PC-9 (cell line): ENCODE measurements at regions not wholly inside any gene's neighbourhood (a gene's known extent, or its start where the extent isn't known, plus 50 kb on each side); places are given as distances from the start of the nearest gene placed in this dataset.

Source experiments
- BruUV-seq: library from RNA; stranded (reverse); fragments of 400-500 nt; replicated peaks from 2 replicates; lab custom pipeline; 2021; lab: Mats Ljungman, UMichigan
- CTCF ChIA-PET: fragments of 300-600 bp; sonication (Branson Sonifier 250); formaldehyde crosslinking; loops from one replicate; lab custom pipeline; 2022; ENCODE audit warnings: antibody characterized with exemption; lab: Charles Lee
- POLR2A ChIA-PET: fragments of 300-600 bp; sonication (Branson Sonifier 250); formaldehyde crosslinking; loops from one replicate; lab custom pipeline; 2022; ENCODE audit warnings: antibody characterized with exemption; ENCODE audit not compliant: unreplicated experiment; lab: Charles Lee
- DNase-seq, 2 experiments: peaks; one replicate each; pipeline versions ENCODE4 v3.0.0 to v3.0.0-alpha.2; 2015 to 2022; ENCODE audit warnings: mixed read lengths in 1 of 2
- H2AFZ ChIP-seq: fragments of 200-600 bp; sonication (generic); 2 replicates; pipeline ENCODE4 v1.8.1; 2017; ENCODE audit warnings: antibody characterized with exemption
- H3F3A ChIP-seq: fragments of 200-600 bp; sonication (generic); 2 replicates; pipeline ENCODE4 v1.8.1; 2017; ENCODE audit warnings: antibody characterized with exemption, mild to moderate bottlenecking, low read depth; ENCODE audit not compliant: insufficient read depth
- H3K27ac ChIP-seq: fragments of 200-600 bp; sonication (generic); 2 replicates; pipeline ENCODE4 v1.6.1; 2016; ENCODE audit warnings: mixed run types
- H3K27me3 ChIP-seq: fragments of 200-600 bp; sonication (generic); 2 replicates; pipeline ENCODE4 v1.6.1; 2016; ENCODE audit warnings: low read depth, mixed run types; ENCODE audit not compliant: insufficient read depth
- H3K36me3 ChIP-seq: fragments of 200-600 bp; sonication (generic); 2 replicates; pipeline ENCODE4 v1.6.1; 2016; ENCODE audit warnings: low read depth, mixed run types
- H3K4me1 ChIP-seq: fragments of 200-600 bp; sonication (generic); replicated peaks from 2 replicates; pipeline ENCODE4 v1.6.1; 2016; ENCODE audit warnings: mixed run types; ENCODE audit not compliant: insufficient read depth
- H3K4me2 ChIP-seq: fragments of 200-600 bp; sonication (generic); 2 replicates; pipeline ENCODE4 v1.6.1; 2017; ENCODE audit warnings: mixed run types
- H3K4me3 ChIP-seq: fragments of 200-600 bp; sonication (generic); 2 replicates; pipeline ENCODE4 v1.6.1; 2016; ENCODE audit warnings: mixed run types
- H3K79me2 ChIP-seq: fragments of 200-600 bp; sonication (generic); 2 replicates; pipeline ENCODE4 v1.6.1; 2017; ENCODE audit warnings: low read depth, mixed run types
- H3K9me2 ChIP-seq: fragments of 200-600 bp; sonication (generic); 2 replicates; pipeline ENCODE4 v1.8.1; 2017; ENCODE audit warnings: mild to moderate bottlenecking; ENCODE audit not compliant: insufficient read depth
- H3K9me3 ChIP-seq: fragments of 200-600 bp; sonication (generic); 2 replicates; pipeline ENCODE4 v1.8.1; 2016; ENCODE audit warnings: low read depth; ENCODE audit not compliant: insufficient read depth
- H4K20me1 ChIP-seq: fragments of 200-600 bp; sonication (generic); 2 replicates; pipeline ENCODE4 v1.8.1; 2017; ENCODE audit not compliant: insufficient read depth
- EZH2 ChIP-seq: fragments of 200-600 bp; sonication (generic); IDR thresholded peaks from 2 replicates; pipeline ENCODE4 v1.8.0; 2017; ENCODE audit warnings: antibody characterized with exemption, low read depth
- intact Hi-C: fragments of 100-400 bp; cut with micrococcal nuclease; formaldehyde crosslinking; loops from one replicate; pipeline ENCODE4 v1.10.0; 2022; ENCODE audit not compliant: unreplicated experiment
- TF ChIP-seq, protein P1 (sequence below): fragments of 200-600 bp; sonication (generic); conservative IDR thresholded peaks from 2 replicates; pipeline ENCODE4 v1.6.1; 2017; ENCODE audit warnings: mixed run types, antibody characterized with exemption, mild to moderate bottlenecking, moderate library complexity

DNA sequence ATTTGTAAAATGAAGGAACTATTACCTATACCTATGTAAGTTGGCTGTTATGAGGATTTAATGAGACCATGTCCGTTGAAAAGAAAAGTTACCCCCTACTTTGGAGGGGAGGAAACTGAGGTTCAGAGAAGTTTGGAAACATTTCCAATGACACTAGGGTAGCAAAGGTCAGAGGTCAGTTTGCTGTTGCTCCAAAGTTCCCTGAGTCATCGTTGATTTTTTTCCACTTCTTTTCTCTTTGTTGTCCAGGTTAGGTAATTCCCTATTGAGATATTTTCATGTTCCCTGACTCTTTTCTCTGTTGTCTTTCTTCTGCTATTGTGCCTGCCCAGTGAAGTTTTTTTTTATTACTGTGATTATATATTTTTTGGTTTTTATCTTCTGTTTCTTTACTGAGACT, 213.8 kb upstream of the C1orf174 start:
- Histone ChIP-seq H2AFZ (no peak overlapping the region), H3K27me3 (peaks cover 95% of the 10 kb centered on the region), H3K9me3 (no peaks in the 10 kb centered on the region), H3K79me2 (no peaks in the 10 kb centered on the region), H3F3A (no peaks in the 10 kb centered on the region), H3K9me2 (no peaks in the 10 kb centered on the region), H3K36me3 (no peaks in the 10 kb centered on the region), H3K27ac (no peak overlapping the region), H3K4me3 (no peak overlapping the region), H4K20me1 (no peaks in the 10 kb centered on the region), H3K4me2 (no peak overlapping the region), H3K4me1 (no peaks in the 10 kb centered on the region)
- BruUV-seq, result no TSS peak
- no peak for DNase-seq
- CTCF ChIA-PET, result no interaction called here
- no peak for TF ChIP-seq EZH2
- TF ChIP-seq, protein P1, sequence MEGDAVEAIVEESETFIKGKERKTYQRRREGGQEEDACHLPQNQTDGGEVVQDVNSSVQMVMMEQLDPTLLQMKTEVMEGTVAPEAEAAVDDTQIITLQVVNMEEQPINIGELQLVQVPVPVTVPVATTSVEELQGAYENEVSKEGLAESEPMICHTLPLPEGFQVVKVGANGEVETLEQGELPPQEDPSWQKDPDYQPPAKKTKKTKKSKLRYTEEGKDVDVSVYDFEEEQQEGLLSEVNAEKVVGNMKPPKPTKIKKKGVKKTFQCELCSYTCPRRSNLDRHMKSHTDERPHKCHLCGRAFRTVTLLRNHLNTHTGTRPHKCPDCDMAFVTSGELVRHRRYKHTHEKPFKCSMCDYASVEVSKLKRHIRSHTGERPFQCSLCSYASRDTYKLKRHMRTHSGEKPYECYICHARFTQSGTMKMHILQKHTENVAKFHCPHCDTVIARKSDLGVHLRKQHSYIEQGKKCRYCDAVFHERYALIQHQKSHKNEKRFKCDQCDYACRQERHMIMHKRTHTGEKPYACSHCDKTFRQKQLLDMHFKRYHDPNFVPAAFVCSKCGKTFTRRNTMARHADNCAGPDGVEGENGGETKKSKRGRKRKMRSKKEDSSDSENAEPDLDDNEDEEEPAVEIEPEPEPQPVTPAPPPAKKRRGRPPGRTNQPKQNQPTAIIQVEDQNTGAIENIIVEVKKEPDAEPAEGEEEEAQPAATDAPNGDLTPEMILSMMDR, result no peak
- intact Hi-C loops, result no loop called here
- POLR2A ChIA-PET, result no interaction called here

GRCh38 chr1:4115191-4115900, 215.3 kb upstream of the C1orf174 start:
- Histone ChIP-seq H3F3A (no peaks in the 10 kb centered on the region), H4K20me1 (no peaks in the 10 kb centered on the region), H3K36me3 (no peaks in the 10 kb centered on the region), H3K27ac (no peak overlapping the region), H3K79me2 (no peaks in the 10 kb centered on the region), H3K4me1 (no peaks in the 10 kb centered on the region), H3K4me2 (no peak overlapping the region), H3K4me3 (no peak overlapping the region), H2AFZ (no peak overlapping the region), H3K27me3 (peaks cover 95% of the 10 kb centered on the region), H3K9me3 (no peaks in the 10 kb centered on the region), H3K9me2 (no peaks in the 10 kb centered on the region)
- intact Hi-C loops, result no loop called here
- no peak for DNase-seq
- ChIA-PET CTCF (no interaction called here), POLR2A (no interaction called here)
- BruUV-seq, result no TSS peak
- TF ChIP-seq, protein P1, result no peak
- no peak for TF ChIP-seq EZH2

- Histone ChIP-seq H3K36me3 (no peaks in the 10 kb centered on the region), H3K79me2 (no peaks in the 10 kb centered on the region), H3K4me1 (no peaks in the 10 kb centered on the region), H3K27ac (no peak overlapping the region), H3K9me3 (no peaks in the 10 kb centered on the region), H2AFZ (no peak overlapping the region), H3K4me3 (no peak overlapping the region), H3K9me2 (no peaks in the 10 kb centered on the region), H3F3A (no peaks in the 10 kb centered on the region), H3K27me3 (peaks cover 95% of the 10 kb centered on the region), H3K4me2 (no peak overlapping the region), H4K20me1 (no peaks in the 10 kb centered on the region)
- BruUV-seq, result no TSS peak
- TF ChIP-seq, protein P1, result no peak
- no peak for TF ChIP-seq EZH2
- intact Hi-C loops, result no loop called here
- no peak for DNase-seq
- ChIA-PET CTCF (no interaction called here), POLR2A (no interaction called here)
Measured at GRCh38 chr1:4117196-4117595, 217.1 kb upstream of the C1orf174 start.
